ENCODE measurements at regions not wholly inside any gene's neighbourhood (a gene's known extent, or its start where the extent isn't known, plus 50 kb on each side); places are given as distances from the start of the nearest gene placed in this dataset.

- no peak for DNase-seq (ENCODE audit: low spot score in 2 of 2, unreplicated experiment in 2 of 2)
- no peaks in the 10 kb centered on the region for H3K27me3 Mint-ChIP-seq (ENCODE audit: low read depth)
- TF ChIP-seq CTCF (IDR thresholded peaks at IDR 0.05; ENCODE audit: unreplicated experiment), result no peak
Observed at GRCh38 chr7:85765698-85766298, 578.9 kb upstream of the SEMA3D start.

GRCh38 chr7:85764034-85764433, 577.2 kb upstream of the SEMA3D start:
- DNase-seq (ENCODE audit: low spot score in 2 of 2, unreplicated experiment in 2 of 2), result no peak
- Mint-ChIP-seq H3K4me3 (no peak overlapping the region), H3K4me1 (peaks cover 3% of the 10 kb centered on the region), H3K27ac (no peak overlapping the region), H3K36me3 (peaks cover 1% of the 10 kb centered on the region), H3K9me3 (peaks cover 24% of the 10 kb centered on the region), H3K27me3 (ENCODE audit: low read depth) (no peaks in the 10 kb centered on the region)
- TF ChIP-seq CTCF (IDR thresholded peaks at IDR 0.05; ENCODE audit: unreplicated experiment), result no peak

More at GRCh38 chr7:85765698-85766298, 578.9 kb upstream of the SEMA3D start:
- Mint-ChIP-seq H3K9me3 (peaks cover 13% of the 10 kb centered on the region), H3K36me3 (peaks cover 1% of the 10 kb centered on the region), H3K27ac (no peak overlapping the region), H3K4me3 (no peak overlapping the region), H3K4me1 (peaks cover 3% of the 10 kb centered on the region)

DNA sequence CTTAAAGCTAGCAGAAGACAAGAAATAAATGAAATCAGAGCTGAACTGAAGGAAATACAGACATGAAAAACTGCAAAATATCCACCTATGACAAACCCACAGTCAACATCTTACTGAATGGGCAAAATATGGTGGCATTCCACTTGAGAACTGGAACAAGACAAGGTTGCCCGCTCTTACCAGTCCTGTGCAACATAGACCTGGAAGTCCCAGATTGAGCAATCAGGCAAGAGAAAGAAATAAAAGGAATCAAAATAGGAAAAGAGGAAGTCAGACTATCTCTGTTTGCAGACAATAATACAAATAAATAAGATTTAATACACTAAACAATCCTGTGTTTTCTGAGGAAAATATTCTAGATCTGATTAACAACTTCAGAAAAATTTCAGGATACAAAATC, 570.5 kb upstream of the SEMA3D start:
- Mint-ChIP-seq H3K36me3 (peaks cover 14% of the 10 kb centered on the region), H3K27me3 (ENCODE audit: low read depth) (no peaks in the 10 kb centered on the region), H3K27ac (no peak overlapping the region), H3K4me1 (peaks cover 3% of the 10 kb centered on the region), H3K9me3 (peaks cover 62% of the 10 kb centered on the region), H3K4me3 (no peak overlapping the region)
- TF ChIP-seq CTCF (IDR thresholded peaks at IDR 0.05; ENCODE audit: unreplicated experiment), result no peak
- DNase-seq (ENCODE audit: low spot score in 2 of 2, unreplicated experiment in 2 of 2), result no peak

GRCh38 chr7:85750454-85750949, 563.6 kb upstream of the SEMA3D start:
- peaks cover 21% of the 10 kb centered on the region for H3K36me3 Mint-ChIP-seq
- H3K27ac Mint-ChIP-seq, result no peak overlapping the region
- TF ChIP-seq CTCF (IDR thresholded peaks at IDR 0.05; ENCODE audit: unreplicated experiment), result no peak
- H3K27me3 Mint-ChIP-seq (ENCODE audit: low read depth), result no peaks in the 10 kb centered on the region
- no peaks in the 10 kb centered on the region for H3K4me1 Mint-ChIP-seq
- peaks cover 69% of the 10 kb centered on the region for H3K9me3 Mint-ChIP-seq
- DNase-seq (ENCODE audit: low spot score in 2 of 2, unreplicated experiment in 2 of 2), result no peak
- no peak overlapping the region for H3K4me3 Mint-ChIP-seq

DNA sequence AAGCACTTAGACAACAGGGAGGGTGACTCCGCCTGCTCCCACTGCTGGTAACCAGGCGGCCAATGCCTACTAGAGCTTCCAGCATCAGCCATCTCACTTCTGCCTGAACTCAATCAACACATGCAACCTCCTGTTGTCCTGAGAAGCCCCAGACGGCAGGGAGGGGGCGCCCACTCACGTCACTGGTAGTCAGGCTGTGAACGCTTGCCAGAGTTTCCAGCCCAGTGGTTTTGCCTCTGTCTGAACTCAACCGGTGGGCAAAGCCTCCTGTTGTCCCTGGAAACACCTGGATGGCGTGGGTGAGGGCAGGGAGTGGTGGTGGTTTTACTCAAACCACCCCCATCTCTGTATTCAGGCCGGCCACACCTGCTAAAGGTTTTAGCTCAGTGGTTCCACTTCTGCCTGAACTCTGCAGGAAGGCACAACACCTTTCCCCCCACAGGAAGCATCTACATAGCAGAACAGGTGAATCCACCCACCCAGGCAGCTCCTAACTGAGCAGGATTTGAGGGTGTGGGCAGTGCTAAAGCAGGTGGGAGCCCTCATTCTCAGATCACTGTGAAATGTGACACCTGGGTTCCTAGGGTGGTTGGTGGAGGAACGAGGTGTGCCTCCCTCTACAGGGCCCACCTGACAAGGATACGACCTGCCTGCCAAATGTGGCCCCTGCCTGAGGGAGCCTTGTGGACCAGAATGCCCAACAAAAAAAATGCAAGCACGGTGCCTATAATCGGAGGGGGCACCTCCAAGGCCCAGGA, 563.0 kb upstream of the SEMA3D start:
- no peak for DNase-seq (ENCODE audit: low spot score in 2 of 2, unreplicated experiment in 2 of 2)

More for the DNA sequence above, 563.0 kb upstream of the SEMA3D start:
- Mint-ChIP-seq H3K9me3 (peaks cover 68% of the 10 kb centered on the region), H3K4me3 (no peak overlapping the region), H3K27me3 (ENCODE audit: low read depth) (no peaks in the 10 kb centered on the region), H3K36me3 (peaks cover 16% of the 10 kb centered on the region), H3K27ac (no peak overlapping the region), H3K4me1 (no peaks in the 10 kb centered on the region)
- TF ChIP-seq CTCF (IDR thresholded peaks at IDR 0.05; ENCODE audit: unreplicated experiment), result no peak
